ENCODE measurements at regions not wholly inside any gene's neighbourhood (a gene's known extent, or its start where the extent isn't known, plus 50 kb on each side); places are given as distances from the start of the nearest gene placed in this dataset.

- TF ChIP-seq EZH2 (IDR thresholded peaks at IDR 0.05; ENCODE audit: borderline replicate concordance, low read length) (no peak), CTCF (conservative IDR thresholded peaks at IDR 0.05 in 1 of 2, IDR thresholded peaks at IDR 0.05 in 1 of 2; ENCODE audit: extremely low read depth in 1 of 2, insufficient read depth in 1 of 2, low read depth in 1 of 2, low read length in 2 of 2) (no peak)
Observed at GRCh38 chr2:180699657-180700361, 280.6 kb upstream of the UBE2E3 start.

Measured in mammary epithelial cell (primary cell).